Right lobe of liver (tissue), 6 donors: ENCODE measurements at regions not wholly inside any gene's neighbourhood (a gene's known extent, or its start where the extent isn't known, plus 50 kb on each side); places are given as distances from the start of the nearest gene placed in this dataset.
A peak's percentile ranks its signal among the peaks of the same experiment; 100 is the strongest.

Experiments
- ATAC-seq, 4 donors: fragments of 200-7000 bp; cut with Tn5 transposase; one replicate each; pipeline ENCODE4 v1.9.1; 2020; ENCODE audit warnings: mild to moderate bottlenecking in 4 of 4, moderate library complexity in 4 of 4
- DNase-seq, 3 donors: peaks; one replicate each; pipeline ENCODE4 v3.0.0-alpha.2; 2020
- H3K27ac ChIP-seq, 3 donors: fragments of 200-600 bp; one replicate each; pipeline ENCODE4 v1.8.0; 2022
- H3K27me3 ChIP-seq, 2 donors: fragments of 200-600 bp; one replicate each; pipeline ENCODE4 v1.8.0; 2022
- H3K36me3 ChIP-seq, 4 donors: fragments of 200-600 bp; sonication (generic) in 1 of 4; one replicate each; pipeline versions ENCODE4 v1.5.1 to v1.8.0; 2017 to 2022; ENCODE audit warnings: control low read depth in 1 of 4
- H3K4me1 ChIP-seq, 4 donors: fragments of 200-600 bp; sonication (generic) in 1 of 4; one replicate each; pipeline versions ENCODE4 v1.5.1 to v1.8.0; 2017 to 2022; ENCODE audit warnings: control low read depth in 1 of 4
- H3K4me3 ChIP-seq, 3 donors: fragments of 200-600 bp; one replicate each; pipeline ENCODE4 v1.8.0; 2022
- H3K9me3 ChIP-seq, 4 donors: fragments of 200-600 bp; sonication (generic) in 1 of 4; one replicate each; pipeline versions ENCODE4 v1.5.1 to v1.8.0; 2017 to 2022; ENCODE audit warnings: control low read depth in 1 of 4
- POLR2A ChIP-seq: fragments of 450-650 bp; IDR thresholded peaks from one replicate; pipeline ENCODE4 v1.6.1; 2017; ENCODE audit warnings: antibody characterized with exemption, mild to moderate bottlenecking
- WGBS: methylation state at CpG from one replicate; pipeline ENCODE4 v1.1.6; 2018; ENCODE audit warnings: low coverage, low lambda C conversion rate; ENCODE audit not compliant: insufficient coverage; ENCODE audit errors: missing lambda C conversion rate; 5-methylcytosine and 5-hydroxymethylcytosine counted together
- intact Hi-C, 2 donors: fragments of 100-400 bp; cut with DNase I; formaldehyde crosslinking; loops; one replicate each; pipeline versions ENCODE4 v1.11.2 to v1.14.1; 2022
- TF ChIP-seq, protein P1 (sequence below), 4 donors: fragments of 200-600 bp in 3 of 4; fragments of 450-650 bp in 1 of 4; IDR thresholded peaks; one replicate each; pipeline versions ENCODE4 v1.5.1 to v1.8.0; 2016 to 2022; ENCODE audit warnings: antibody characterized with exemption in 4 of 4, mild to moderate bottlenecking in 2 of 4
- donor health status: DM: no; HTN: yes; CAD: no.
- donor health status: DM: no; HTN: no; CAD: no.
- donor health status: DM: no; HTN: no; CAD: no.
- donor health status: DM: no; HTN: yes; CAD: no.
- donor health status: DM: no; HTN: yes; CAD: no.

DNA sequence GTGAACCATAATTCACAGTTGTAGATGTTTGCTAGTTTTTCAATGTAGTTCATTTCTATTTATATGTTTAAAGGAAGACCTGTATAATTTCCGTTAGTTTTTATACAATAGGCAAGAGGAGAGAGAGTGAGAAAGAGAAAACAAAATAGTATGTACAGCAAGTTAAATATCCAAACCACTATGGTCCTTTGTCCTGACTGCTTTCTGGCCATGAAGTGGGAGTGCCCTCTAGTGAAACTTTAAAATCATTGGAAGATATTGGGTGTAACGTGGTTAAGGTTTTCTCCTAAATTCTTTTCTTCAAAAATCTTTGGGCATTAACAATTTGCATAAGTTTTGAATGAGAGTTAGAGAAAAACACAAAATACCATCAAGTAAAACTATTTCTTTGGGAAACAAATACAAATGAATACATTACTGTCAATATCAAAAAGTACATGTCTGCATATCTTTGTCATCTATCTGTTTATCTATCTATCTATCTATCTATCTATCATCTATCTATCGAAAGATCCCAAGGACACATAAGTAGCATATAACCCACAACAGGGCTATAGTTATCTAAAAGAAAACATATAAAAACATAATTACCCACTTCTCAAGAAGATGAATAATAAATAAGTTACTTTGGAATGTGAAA lies 534.6 kb upstream of the ATP11B start:
- intact Hi-C loops: loop anchor here in 1 of 2 donors (10.0 kb wide), 1 partner anchor 554 kb away; no protein-coding TSS in a partner anchor
- H3K4me3 ChIP-seq: no peak overlapping the region
- ATAC-seq (peak; percentile 62 to 84 (median 68)), DNase-seq (no peak)
- H3K27ac ChIP-seq: no peak overlapping the region
- no peaks in the 10 kb centered on the region for H3K36me3 ChIP-seq
- H3K4me1 ChIP-seq: no peaks in the 10 kb centered on the region
- H3K27me3 ChIP-seq: no peaks in the 10 kb centered on the region
- no peaks in the 10 kb centered on the region for H3K9me3 ChIP-seq
- TF ChIP-seq, protein P1, sequence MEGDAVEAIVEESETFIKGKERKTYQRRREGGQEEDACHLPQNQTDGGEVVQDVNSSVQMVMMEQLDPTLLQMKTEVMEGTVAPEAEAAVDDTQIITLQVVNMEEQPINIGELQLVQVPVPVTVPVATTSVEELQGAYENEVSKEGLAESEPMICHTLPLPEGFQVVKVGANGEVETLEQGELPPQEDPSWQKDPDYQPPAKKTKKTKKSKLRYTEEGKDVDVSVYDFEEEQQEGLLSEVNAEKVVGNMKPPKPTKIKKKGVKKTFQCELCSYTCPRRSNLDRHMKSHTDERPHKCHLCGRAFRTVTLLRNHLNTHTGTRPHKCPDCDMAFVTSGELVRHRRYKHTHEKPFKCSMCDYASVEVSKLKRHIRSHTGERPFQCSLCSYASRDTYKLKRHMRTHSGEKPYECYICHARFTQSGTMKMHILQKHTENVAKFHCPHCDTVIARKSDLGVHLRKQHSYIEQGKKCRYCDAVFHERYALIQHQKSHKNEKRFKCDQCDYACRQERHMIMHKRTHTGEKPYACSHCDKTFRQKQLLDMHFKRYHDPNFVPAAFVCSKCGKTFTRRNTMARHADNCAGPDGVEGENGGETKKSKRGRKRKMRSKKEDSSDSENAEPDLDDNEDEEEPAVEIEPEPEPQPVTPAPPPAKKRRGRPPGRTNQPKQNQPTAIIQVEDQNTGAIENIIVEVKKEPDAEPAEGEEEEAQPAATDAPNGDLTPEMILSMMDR (IDR thresholded peaks at IDR 0.05): peak; percentile 55 to 71 (median 68)
- no peak for TF ChIP-seq POLR2A
- 7% methylated on average over 3 of the region's 3 CpGs for WGBS

DNA sequence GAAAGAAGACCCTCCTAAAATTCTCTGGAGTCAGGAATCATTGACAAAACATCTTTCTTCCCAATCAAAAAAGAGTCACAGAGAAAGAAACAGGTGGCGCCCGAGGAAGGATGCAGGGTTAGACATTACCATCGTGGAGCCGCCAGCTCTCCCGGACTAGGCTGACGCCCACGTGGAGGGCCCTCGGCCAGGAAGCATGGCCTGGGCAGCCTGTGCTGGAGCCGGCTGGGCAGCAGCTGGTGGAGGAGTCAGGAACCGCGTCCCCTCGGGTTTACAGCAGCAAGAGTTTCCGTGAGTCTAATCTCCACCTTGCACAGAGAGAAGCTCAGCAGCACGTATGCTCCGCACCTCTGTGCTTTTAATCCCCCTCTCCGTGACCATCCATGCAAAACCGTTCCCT lies 533.7 kb upstream of the ATP11B start:
- DNase-seq (peak in 2 of 3 donors; percentile 49 to 53), ATAC-seq (peak; percentile 29 to 80 (median 38))
- Histone ChIP-seq H3K27ac (no peak overlapping the region), H3K36me3 (no peaks in the 10 kb centered on the region), H3K9me3 (no peaks in the 10 kb centered on the region), H3K4me3 (no peak overlapping the region), H3K27me3 (no peaks in the 10 kb centered on the region), H3K4me1 (no peaks in the 10 kb centered on the region)
- intact Hi-C loops: loop anchor here in 1 of 2 donors (10.0 kb wide), 1 partner anchor 555 kb away; no protein-coding TSS in a partner anchor
- TF ChIP-seq POLR2A: no peak
- TF ChIP-seq, protein P1 (IDR thresholded peaks at IDR 0.05): no peak
- 34% methylated on average over 9 of the region's 17 CpGs for WGBS

DNA sequence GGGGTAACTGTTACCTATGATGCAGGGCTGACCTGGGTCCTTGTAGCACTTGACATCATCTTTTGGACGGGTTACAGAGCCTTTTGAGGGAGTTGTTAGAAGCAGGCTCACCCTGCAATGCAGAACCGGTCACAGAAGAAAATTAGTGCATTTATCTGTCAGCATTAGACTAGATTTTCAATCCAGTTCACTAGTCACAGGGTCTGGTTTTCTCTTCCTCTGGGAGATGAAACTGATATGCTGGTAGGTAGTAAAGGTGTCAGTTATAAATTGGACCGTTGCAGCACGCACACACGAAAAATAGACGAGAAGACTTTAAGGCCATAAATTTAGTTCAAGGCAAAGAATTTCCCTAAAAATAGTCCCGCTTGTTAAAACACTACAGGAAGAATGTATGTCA lies 532.3 kb upstream of the ATP11B start:
- intact Hi-C loops: no loop called here
- H3K27me3 ChIP-seq: no peaks in the 10 kb centered on the region

DNA sequence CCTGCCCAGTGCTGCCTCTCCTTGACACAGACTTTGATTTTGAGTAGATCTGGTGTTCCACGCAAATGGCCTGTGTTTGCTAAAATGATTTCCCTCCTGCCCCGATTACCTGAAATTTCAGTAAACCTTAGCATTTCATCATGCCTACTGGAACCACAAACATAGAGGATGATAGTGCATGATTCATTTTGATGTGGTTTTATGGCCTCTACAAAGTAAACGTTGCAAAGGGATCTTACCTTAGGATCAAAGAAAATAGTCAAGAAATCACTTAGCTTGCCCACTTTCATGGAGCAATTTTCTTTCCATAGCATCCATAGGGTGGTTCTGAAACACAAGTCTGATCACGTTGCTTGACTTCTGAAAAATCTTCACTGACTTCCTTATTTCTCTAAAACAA lies 524.6 kb upstream of the ATP11B start:
- TF ChIP-seq POLR2A: no peak
- TF ChIP-seq, protein P1 (IDR thresholded peaks at IDR 0.05): no peak
- WGBS: 66% methylated on average over 4 of the region's 4 CpGs

More for the DNA sequence above, 532.3 kb upstream of the ATP11B start:
- Histone ChIP-seq H3K36me3 (no peaks in the 10 kb centered on the region), H3K4me3 (no peak overlapping the region), H3K27ac (no peak overlapping the region), H3K9me3 (no peaks in the 10 kb centered on the region), H3K4me1 (no peaks in the 10 kb centered on the region)
- 37% methylated on average over 7 of the region's 7 CpGs for WGBS
- no peak for DNase-seq
- ATAC-seq: no peak
- TF ChIP-seq POLR2A: no peak
- TF ChIP-seq, protein P1 (IDR thresholded peaks at IDR 0.05): no peak

More for the DNA sequence above, 524.6 kb upstream of the ATP11B start:
- Histone ChIP-seq H3K4me3 (no peak overlapping the region), H3K27me3 (no peaks in the 10 kb centered on the region), H3K4me1 (no peaks in the 10 kb centered on the region), H3K9me3 (no peaks in the 10 kb centered on the region), H3K36me3 (no peaks in the 10 kb centered on the region), H3K27ac (no peak overlapping the region)
- intact Hi-C loops: no loop called here
- DNase-seq: no peak
- ATAC-seq: no peak
